GF-D8 (cell line): ENCODE measurements at regions not wholly inside any gene's neighbourhood (a gene's known extent, or its start where the extent isn't known, plus 50 kb on each side); places are given as distances from the start of the nearest gene placed in this dataset.
"Not testable (repeated sequence)": the region's sequence is repeated elsewhere in the genome, so short reads cannot be mapped to it uniquely, and the experiment has no call there.

Source experiments
- DNase-seq: peaks from one replicate; lab custom pipeline; 2025; lab: John Stamatoyannopoulos, UW

DNA sequence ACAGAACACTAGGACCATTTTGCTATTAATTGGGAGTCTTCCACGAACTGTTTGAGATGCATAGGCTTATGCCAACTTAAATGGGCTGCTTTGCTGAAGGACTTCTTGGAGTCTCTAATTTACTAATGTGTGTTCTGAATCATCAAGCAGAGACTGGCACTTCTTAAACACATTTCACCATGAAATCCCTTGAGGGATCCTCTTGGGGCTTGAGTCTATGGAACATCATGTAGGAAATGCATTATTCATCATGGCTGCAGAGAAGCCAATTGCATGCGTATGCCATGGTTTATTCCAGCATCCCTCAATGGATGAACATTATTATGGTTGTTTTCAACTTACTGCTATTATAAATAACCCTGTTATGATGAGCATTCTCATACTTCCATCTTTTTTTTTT, 73.4 kb downstream of the FGD2 start:
- DNase-seq, result no peak

GRCh38 chr6:37081042-37081607, 75.7 kb downstream of the FGD2 start:
- no peak for DNase-seq

DNA sequence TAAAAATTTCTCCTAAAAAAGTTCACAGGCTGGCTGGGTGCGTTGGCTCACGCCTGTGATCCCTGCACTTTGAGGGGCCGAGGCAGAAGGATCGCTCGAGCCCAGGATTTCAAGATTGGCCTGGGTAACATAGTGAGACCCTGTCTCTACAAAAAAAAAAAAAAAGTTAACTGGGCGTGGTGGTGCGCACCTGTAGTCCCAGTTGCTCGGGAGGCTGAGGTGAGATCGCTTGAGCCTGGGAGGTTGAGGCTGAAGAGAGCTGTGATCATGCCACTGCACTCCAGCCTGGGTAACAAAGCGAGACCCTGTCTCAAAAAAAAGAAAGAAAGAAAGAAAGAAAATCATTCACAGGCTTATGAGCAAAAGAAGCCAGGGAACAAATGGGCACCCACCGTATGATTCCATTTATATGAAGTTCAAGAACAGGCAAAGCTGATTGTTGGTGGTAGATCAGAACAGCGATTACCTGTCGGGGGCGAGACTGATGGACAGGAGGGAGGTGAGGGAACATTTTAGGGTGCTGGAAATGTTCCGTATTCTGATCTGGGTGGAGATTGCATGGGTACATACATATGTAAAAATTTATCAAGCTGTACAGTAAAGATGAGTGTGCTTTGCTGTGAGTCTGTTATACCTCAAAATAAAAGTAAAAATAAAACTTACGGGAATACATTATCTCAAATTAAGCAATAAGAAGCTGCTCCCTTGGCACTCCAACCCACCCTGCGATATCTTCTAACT, 77.1 kb downstream of the FGD2 start:
- no peak for DNase-seq

- DNase-seq, result peak; percentile 97
Measured at GRCh38 chr6:37083243-37084138, 78.0 kb downstream of the FGD2 start.

GRCh38 chr6:37084665-37085064, 79.2 kb downstream of the FGD2 start:
- not testable (repeated sequence) for DNase-seq

DNA sequence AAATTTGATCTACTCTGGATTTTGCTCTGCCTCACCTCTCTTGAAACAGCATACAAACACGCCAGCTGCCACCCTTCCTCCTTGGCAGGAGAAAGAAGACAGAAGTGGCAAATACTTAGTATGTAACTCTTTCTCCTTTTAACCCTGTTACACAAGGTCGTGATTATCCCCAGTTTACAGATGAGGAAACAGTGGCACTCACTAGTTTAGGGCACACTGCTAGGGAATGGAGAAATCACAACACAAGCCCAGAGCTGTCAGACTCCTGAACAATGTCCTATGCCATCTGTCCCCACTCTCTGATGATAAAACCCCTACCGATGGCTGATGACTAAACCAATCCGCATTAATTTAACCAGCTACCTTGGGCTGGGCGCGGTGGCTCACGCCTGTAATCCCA, 79.7 kb downstream of the FGD2 start:
- no peak for DNase-seq

- DNase-seq, result no peak
Measured at GRCh38 chr6:37088897-37089296, 81.1 kb upstream of the PIM1 start.

GRCh38 chr6:37089783-37090182, 80.2 kb upstream of the PIM1 start:
- DNase-seq, result no peak

DNA sequence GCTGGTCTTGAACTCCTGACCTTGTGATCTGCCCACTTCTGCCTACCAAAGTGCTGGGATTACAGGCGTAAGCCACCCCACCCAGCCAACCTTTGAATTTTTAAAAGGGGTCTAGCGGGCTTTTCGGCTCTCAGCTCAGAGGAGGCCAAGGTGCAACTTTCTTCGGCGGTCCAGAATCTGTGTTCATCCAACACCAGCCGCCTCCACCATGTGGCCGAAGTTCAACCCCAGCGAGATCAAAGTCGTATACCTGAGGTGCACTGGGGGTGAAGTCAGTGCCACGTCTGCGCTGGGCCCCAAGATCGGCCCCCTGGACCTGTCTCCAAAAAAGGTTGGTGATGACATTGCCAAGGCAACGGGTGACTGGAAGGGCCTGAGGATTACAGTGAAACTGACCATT, 78.8 kb upstream of the PIM1 start:
- DNase-seq, result not testable (repeated sequence)

DNA sequence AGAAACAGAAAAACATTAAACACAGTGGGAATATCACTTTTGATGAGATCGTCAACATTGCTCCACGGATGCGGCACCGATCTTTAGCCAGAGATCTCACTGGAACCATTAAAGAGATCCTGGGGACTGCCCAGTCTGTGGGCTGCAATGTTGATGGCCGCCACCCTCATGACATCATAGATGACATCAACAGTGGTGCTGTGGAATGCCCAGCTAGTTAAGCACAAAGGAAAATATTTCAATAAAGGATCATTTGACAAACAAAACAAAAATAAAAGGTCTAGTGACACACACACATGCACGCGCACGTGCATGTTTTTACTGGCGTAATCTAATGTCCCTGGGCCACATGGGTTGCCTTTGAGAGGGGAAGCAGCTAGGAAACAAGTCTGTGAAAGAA, 78.4 kb upstream of the PIM1 start:
- DNase-seq, result not testable (repeated sequence)

DNA sequence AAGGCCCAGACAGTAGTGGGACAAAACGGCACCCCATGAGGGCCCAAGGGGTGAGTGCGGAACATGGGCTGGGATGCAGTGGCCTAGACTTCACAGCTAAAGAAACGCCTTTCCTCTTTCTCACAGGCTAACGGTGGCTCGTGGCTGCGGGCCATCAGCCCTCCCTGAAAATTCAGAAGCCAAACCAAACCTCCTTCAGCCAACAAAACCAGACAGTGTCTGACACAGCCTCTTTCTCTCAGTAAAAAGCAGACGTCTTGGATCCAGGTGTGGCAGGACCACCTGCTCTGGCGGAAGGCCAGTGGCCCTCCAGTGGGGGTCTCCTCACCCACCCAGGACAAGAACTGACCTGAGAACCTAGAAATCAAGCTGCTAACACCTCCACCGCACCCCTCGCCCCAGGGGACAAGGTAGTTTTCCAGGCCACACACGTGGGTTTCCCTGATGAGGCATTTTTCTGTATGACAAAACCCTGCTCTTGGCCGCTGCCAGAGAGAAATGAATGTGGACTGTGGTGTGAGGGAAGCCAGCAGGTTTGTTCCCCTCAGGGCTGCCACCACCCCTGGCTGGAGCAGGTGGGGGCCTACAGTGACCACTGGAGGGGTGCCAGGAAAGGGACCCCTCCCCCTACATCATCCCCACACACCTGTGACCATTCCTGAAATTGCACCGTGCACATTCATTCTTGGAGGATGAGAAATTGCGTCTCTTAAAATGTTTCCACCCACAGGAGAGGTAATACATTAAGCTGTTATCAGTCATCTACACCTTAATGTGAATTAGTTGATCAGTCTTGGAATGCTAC, 76.8 kb upstream of the PIM1 start:
- DNase-seq, result no peak

GRCh38 chr6:37093728-37094069, 76.3 kb upstream of the PIM1 start:
- no peak for DNase-seq

DNA sequence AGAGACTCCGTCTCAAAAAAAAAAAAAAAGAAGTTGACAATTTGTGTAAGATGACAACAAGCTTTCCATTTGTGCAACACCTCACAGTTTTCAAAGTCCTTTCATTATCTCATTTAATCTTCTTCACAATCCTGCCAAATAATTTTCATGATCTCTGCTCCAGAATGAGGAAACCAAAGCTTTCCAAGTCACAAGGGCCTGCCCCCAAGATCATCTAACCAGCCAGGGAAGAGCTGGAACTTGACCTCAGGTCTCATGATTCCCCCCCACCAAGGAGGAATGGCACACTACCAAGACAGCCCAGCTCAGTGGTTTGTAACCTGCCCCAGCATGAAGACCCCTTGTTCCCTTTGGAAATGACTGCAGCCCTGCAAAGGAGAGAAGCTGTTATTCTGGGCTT, 74.0 kb upstream of the PIM1 start:
- no peak for DNase-seq

GRCh38 chr6:37097335-37097734, 72.6 kb upstream of the PIM1 start:
- DNase-seq, result no peak

DNA sequence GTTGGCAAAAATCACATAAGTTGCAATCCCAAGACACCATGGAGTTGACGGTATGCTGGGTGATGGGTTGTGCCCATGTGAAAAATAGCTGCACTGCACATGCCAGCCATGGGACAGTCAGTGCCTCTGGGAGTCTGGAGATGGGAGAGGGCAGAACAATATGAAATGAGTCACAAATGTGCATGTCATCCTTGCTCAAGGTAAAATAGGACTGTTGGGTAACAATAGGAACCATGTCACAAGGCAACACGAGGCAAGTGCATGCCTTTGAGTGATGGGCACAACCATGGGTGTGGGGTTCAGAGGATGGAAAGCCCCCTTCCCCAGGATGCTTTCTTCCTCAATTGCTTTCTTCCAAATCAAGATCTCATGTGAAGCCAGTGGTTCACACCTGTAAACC, 70.5 kb upstream of the PIM1 start:
- no peak for DNase-seq

DNA sequence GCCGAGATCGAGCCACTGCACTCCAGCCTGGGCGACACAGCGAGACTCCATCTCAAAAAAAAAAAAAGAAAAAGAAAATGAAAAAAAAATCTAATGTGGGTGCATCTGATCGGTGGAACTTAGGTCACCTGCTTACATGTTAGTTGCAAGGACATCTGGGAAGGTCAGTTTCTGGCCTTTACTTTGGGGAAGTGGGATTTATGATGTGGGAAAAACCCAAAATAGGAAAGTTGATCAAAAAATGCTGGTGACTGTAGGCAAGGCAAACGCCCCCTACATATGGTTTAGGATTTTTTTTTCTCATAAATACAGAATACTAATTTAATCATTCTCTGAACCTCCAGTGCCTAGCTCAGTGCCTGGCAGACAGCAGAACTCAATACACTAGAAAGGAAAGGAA, 69.2 kb upstream of the PIM1 start:
- no peak for DNase-seq

GRCh38 chr6:37101991-37102298, 68.0 kb upstream of the PIM1 start:
- no peak for DNase-seq

- peak; percentile 83 for DNase-seq
Measured at GRCh38 chr6:37102299-37103168, 67.4 kb upstream of the PIM1 start.

GRCh38 chr6:37103169-37104039, 66.5 kb upstream of the PIM1 start:
- DNase-seq, result no peak

DNA sequence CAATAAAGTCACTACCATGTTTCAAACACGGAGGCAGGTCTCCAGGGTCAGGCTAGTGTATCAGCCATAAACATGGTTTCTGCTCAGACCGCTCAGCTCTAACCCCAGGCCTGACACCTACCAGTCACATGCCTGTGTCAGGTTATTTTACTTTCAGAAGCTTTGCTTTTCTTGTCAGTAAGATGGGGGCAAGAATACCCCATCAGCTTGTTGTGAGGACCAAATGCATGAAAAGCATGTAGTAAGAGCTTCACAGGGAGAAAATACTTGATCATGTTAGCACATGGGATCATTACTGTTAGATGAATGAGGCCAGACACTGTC, 65.2 kb upstream of the PIM1 start:
- DNase-seq, result no peak
